Stimulated activated naive B cell treated with anti-CD40 and anti-IgM and Interleukin-4, amounts not matched to agents 10 μg/mL and 1 μg/mL and 100 μg/mL, for 72 hours (primary cell): ENCODE measurements at regions not wholly inside any gene's neighbourhood (a gene's known extent, or its start where the extent isn't known, plus 50 kb on each side); places are given as distances from the start of the nearest gene placed in this dataset.
A peak's percentile ranks its signal among the peaks of the same experiment; 100 is the strongest.

Source experiments
- ATAC-seq, 2 donors: fragments of 150-1000 bp; cut with Tn5 transposase; replicated peaks; 2 replicates each; pipeline ENCODE4 v1.10.0; 2021; ENCODE audit warnings: moderate library complexity in 1 of 2
- DNase-seq: peaks from one replicate; pipeline ENCODE4 v3.0.0; 2021
- H3K27ac Mint-ChIP-seq: one replicate; pipeline ENCODE4 v1.8.0; 2022; ENCODE audit warnings: mild to moderate bottlenecking, mixed read lengths
- H3K27me3 Mint-ChIP-seq, 2 donors: one replicate each; pipeline ENCODE4 v1.8.0; 2022; ENCODE audit warnings: mixed read lengths in 2 of 2
- H3K36me3 Mint-ChIP-seq, 2 donors: one replicate each; pipeline ENCODE4 v1.8.0; 2022; ENCODE audit warnings: mixed read lengths in 2 of 2, mild to moderate bottlenecking in 1 of 2
- H3K4me1 Mint-ChIP-seq, 2 donors: one replicate each; pipeline ENCODE4 v1.8.0; 2022; ENCODE audit warnings: mixed read lengths in 2 of 2, mild to moderate bottlenecking in 1 of 2
- H3K4me3 Mint-ChIP-seq, 2 donors: one replicate each; pipeline ENCODE4 v1.8.0; 2022; ENCODE audit warnings: mild to moderate bottlenecking in 2 of 2, mixed read lengths in 2 of 2, moderate library complexity in 1 of 2
- H3K9me3 Mint-ChIP-seq, 2 donors: one replicate each; pipeline ENCODE4 v1.8.0; 2022; ENCODE audit warnings: mixed read lengths in 2 of 2, mild to moderate bottlenecking in 1 of 2

DNA sequence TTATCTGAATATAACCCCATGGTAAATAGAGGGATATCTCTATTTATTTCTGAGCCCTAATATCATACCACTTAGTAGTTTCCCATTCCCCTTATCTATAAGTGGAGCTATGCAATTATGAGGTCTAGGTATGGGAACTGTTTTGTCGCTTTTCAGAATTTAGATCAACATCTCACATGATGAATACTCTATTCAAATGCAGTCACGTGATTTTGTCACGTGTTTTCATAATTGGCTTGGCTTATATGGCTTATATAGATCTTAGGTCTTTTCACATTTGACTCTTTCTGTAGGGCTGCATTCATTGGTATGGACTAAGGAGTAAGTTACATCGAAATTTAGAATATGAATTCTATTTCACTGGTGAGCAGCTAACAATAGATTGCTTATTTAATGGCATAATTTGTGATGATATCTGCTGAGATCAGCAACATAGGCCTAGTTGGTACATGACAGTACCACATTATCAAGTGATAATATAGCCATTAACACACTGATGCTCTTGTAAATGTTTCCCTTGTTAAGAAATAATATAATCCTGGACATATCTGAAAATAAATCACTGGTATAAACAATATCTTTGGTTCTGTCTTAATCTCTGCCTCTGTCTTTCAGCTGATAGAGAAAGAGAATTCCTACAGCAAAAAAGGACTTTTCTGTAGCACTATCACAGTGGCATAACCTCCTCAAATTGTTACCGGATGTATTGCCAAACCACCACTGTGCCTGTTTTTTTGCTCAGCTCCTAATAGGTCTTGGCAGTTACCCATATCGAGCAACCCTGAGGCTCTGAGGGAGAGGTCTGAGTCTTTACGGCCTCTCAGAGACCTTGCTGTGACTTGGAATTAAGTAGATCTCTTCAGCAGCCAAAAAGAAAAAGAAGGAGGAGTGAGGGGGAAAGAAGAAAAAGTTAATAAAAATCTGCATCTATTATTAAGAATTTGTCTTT, 357.1 kb downstream of the ZPLD1 start:
- ATAC-seq = no peak
- DNase-seq = no peak
- no peaks in the 10 kb centered on the region for H3K27me3 Mint-ChIP-seq

GRCh38 chr3:102796804-102797203, 362.0 kb downstream of the ZPLD1 start:
- ATAC-seq (no peak), DNase-seq (no peak)
- H3K27ac Mint-ChIP-seq = no peak overlapping the region
- no peaks in the 10 kb centered on the region for H3K36me3 Mint-ChIP-seq
- H3K9me3 Mint-ChIP-seq = no peaks in the 10 kb centered on the region
- no peaks in the 10 kb centered on the region for H3K27me3 Mint-ChIP-seq
- no peaks in the 10 kb centered on the region for H3K4me1 Mint-ChIP-seq
- H3K4me3 Mint-ChIP-seq = no peak overlapping the region

More for the DNA sequence above, 357.1 kb downstream of the ZPLD1 start:
- Mint-ChIP-seq H3K36me3 (no peaks in the 10 kb centered on the region), H3K4me1 (no peaks in the 10 kb centered on the region), H3K27ac (no peak overlapping the region), H3K4me3 (no peak overlapping the region), H3K9me3 (no peaks in the 10 kb centered on the region)

DNA sequence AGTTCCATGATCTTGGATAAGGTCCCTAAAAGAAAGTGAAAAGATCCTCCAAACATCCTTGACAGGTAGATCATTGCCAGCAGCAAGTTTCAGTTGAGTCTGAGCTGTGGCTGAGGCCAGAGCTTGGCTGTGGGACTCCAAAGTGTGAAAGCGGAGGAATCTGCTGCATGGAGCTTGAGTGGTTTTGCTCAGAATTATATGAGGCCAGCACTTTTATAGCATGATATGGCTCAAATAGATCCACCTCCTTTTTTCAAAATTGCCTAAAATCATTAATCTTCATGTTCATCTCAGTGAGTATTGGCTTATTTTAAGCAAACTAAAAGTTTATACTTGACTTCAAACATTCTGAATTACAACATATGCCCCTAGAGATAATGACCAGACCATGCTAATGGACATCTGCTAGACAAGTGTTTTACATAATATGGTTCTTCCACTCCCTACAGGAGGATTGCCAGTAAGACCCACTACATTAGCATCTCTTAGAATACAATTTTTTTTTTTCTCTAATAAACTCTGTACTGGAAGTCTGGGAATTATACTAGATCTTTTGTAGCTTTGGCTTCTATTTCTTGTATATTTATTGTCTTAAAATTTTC, 368.1 kb downstream of the ZPLD1 start:
- H3K9me3 Mint-ChIP-seq = no peaks in the 10 kb centered on the region
- H3K4me3 Mint-ChIP-seq = no peak overlapping the region
- no peak overlapping the region for H3K27ac Mint-ChIP-seq
- no peaks in the 10 kb centered on the region for H3K36me3 Mint-ChIP-seq
- no peaks in the 10 kb centered on the region for H3K27me3 Mint-ChIP-seq
- ATAC-seq (no peak), DNase-seq (no peak)
- H3K4me1 Mint-ChIP-seq = no peaks in the 10 kb centered on the region

GRCh38 chr3:102810937-102811336, 376.1 kb downstream of the ZPLD1 start:
- ATAC-seq = no peak
- Mint-ChIP-seq H3K27ac (no peak overlapping the region), H3K9me3 (no peaks in the 10 kb centered on the region), H3K27me3 (no peaks in the 10 kb centered on the region), H3K4me1 (no peaks in the 10 kb centered on the region), H3K36me3 (no peaks in the 10 kb centered on the region), H3K4me3 (no peak overlapping the region)
- DNase-seq = no peak

GRCh38 chr3:102826636-102827035, 391.8 kb downstream of the ZPLD1 start:
- no peaks in the 10 kb centered on the region for H3K36me3 Mint-ChIP-seq
- no peaks in the 10 kb centered on the region for H3K27me3 Mint-ChIP-seq
- H3K9me3 Mint-ChIP-seq = peaks cover 0 to 2% of the 10 kb centered on the region in 2 donors
- no peak overlapping the region for H3K27ac Mint-ChIP-seq
- ATAC-seq (no peak), DNase-seq (no peak)
- no peak overlapping the region for H3K4me3 Mint-ChIP-seq
- H3K4me1 Mint-ChIP-seq = no peaks in the 10 kb centered on the region

DNA sequence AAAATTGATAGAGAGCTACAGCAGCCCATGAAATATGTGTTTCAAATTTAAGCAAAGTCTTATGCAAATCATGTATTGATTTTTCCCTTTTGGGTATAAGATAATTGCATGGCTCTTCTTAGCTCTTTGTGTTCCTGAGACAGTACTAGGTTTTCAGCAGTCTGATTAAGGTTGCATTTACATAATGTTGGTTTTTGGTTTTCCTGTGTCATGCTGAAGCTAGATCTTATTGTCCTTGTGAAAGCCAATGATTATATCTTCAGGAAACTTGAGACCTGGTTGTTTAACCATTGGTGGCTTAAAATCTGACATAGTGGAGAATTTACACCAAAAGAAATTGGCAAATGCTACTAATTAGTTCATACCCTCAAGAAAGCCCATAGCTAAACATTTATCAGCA, 392.6 kb downstream of the ZPLD1 start:
- no peak overlapping the region for H3K4me3 Mint-ChIP-seq

GRCh38 chr3:102830415-102830814, 395.6 kb downstream of the ZPLD1 start:
- H3K9me3 Mint-ChIP-seq = no peaks in the 10 kb centered on the region
- H3K27ac Mint-ChIP-seq = no peak overlapping the region
- no peaks in the 10 kb centered on the region for H3K36me3 Mint-ChIP-seq
- H3K4me3 Mint-ChIP-seq = no peak overlapping the region
- no peaks in the 10 kb centered on the region for H3K27me3 Mint-ChIP-seq
- no peak for DNase-seq
- ATAC-seq = peak in 1 of 2 donors; percentile 12
- H3K4me1 Mint-ChIP-seq = no peaks in the 10 kb centered on the region

More for the DNA sequence above, 392.6 kb downstream of the ZPLD1 start:
- no peaks in the 10 kb centered on the region for H3K4me1 Mint-ChIP-seq
- H3K27me3 Mint-ChIP-seq = no peaks in the 10 kb centered on the region
- no peak overlapping the region for H3K27ac Mint-ChIP-seq
- no peaks in the 10 kb centered on the region for H3K36me3 Mint-ChIP-seq
- no peak for ATAC-seq
- no peak for DNase-seq
- peaks cover 0 to 2% of the 10 kb centered on the region in 2 donors for H3K9me3 Mint-ChIP-seq

DNA sequence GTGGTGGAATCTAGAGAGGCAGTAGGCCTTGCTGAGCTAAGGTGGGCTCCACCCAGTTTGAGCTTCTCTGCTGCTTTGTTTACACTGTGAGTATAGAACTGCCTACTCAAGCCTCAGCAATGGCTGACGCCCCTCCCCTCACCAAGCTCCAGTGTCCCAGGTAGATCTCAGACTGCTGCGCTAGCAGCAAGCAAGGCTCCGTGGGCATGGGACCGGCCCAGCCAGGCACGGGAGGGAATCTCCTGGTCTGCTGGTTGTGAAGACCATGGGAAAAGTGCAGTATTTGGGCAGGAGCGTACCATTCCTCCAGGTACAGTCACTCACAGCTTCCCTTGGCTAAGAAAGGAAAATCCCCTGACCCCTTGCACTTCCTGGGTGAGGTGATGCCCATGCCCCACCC, 407.1 kb downstream of the ZPLD1 start:
- DNase-seq (no peak), ATAC-seq (no peak)
- Mint-ChIP-seq H3K4me3 (no peak overlapping the region), H3K27ac (no peak overlapping the region), H3K4me1 (no peaks in the 10 kb centered on the region), H3K9me3 (peaks cover 0 to 14% of the 10 kb centered on the region in 2 donors), H3K36me3 (no peaks in the 10 kb centered on the region), H3K27me3 (no peaks in the 10 kb centered on the region)

DNA sequence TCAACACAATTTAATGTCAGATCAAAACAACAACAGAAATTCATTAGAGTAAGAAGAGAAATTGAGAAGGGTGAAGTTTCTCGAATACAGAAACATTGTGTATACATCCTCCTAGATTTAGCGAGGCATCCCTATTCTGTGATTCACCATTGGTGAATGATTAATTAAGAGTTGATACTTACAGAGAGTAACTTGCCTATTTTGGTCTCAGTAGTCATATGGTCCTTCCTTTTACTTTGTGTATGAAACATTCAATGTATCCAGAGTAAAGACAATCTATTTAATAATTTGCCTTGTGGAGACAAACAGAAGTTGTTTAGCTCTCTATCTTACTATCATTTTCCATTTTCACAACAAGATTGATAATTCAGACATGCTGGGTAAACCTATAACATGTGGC, 432.0 kb downstream of the ZPLD1 start:
- Mint-ChIP-seq H3K36me3 (no peaks in the 10 kb centered on the region), H3K9me3 (peaks cover 0 to 1% of the 10 kb centered on the region in 2 donors), H3K27me3 (no peaks in the 10 kb centered on the region)

GRCh38 chr3:102883515-102883914, 448.7 kb downstream of the ZPLD1 start:
- Mint-ChIP-seq H3K27me3 (no peaks in the 10 kb centered on the region), H3K4me1 (no peaks in the 10 kb centered on the region), H3K36me3 (no peaks in the 10 kb centered on the region), H3K27ac (no peak overlapping the region), H3K4me3 (no peak overlapping the region), H3K9me3 (no peaks in the 10 kb centered on the region)
- DNase-seq (no peak), ATAC-seq (no peak)

More for the DNA sequence above, 432.0 kb downstream of the ZPLD1 start:
- Mint-ChIP-seq H3K4me3 (no peak overlapping the region), H3K27ac (no peak overlapping the region), H3K4me1 (no peaks in the 10 kb centered on the region)
- DNase-seq = no peak
- ATAC-seq = no peak

DNA sequence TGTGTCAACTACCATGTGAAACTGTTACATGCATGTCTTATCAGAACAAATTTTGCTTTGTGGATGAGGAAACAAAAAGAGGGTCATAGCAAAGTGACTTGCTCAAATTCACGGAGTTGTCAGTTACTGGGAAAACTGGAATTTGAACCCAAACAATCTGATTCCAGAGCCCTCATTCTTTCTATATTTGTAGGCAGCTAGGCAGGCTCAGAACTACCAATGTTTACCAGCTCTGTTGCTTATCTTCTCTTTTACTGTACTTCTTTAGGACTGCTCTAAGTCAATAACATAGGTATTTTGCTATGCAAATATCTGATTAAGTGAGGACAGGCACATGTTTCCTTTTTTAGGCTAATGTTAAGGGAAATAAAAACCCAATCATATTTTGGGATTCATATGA, 450.5 kb downstream of the ZPLD1 start:
- no peaks in the 10 kb centered on the region for H3K27me3 Mint-ChIP-seq
- H3K4me1 Mint-ChIP-seq = no peaks in the 10 kb centered on the region
- no peaks in the 10 kb centered on the region for H3K9me3 Mint-ChIP-seq
- H3K27ac Mint-ChIP-seq = no peak overlapping the region
- H3K36me3 Mint-ChIP-seq = no peaks in the 10 kb centered on the region
- no peak for DNase-seq
- no peak overlapping the region for H3K4me3 Mint-ChIP-seq
- ATAC-seq = no peak

GRCh38 chr3:102887431-102887830, 452.6 kb downstream of the ZPLD1 start:
- no peak overlapping the region for H3K4me3 Mint-ChIP-seq
- ATAC-seq (no peak), DNase-seq (no peak)
- no peaks in the 10 kb centered on the region for H3K27me3 Mint-ChIP-seq
- H3K9me3 Mint-ChIP-seq = no peaks in the 10 kb centered on the region
- H3K27ac Mint-ChIP-seq = no peak overlapping the region
- H3K4me1 Mint-ChIP-seq = no peaks in the 10 kb centered on the region
- H3K36me3 Mint-ChIP-seq = no peaks in the 10 kb centered on the region

GRCh38 chr3:102896851-102897621, 462.2 kb downstream of the ZPLD1 start:
- no peaks in the 10 kb centered on the region for H3K4me1 Mint-ChIP-seq
- no peak overlapping the region for H3K4me3 Mint-ChIP-seq
- no peaks in the 10 kb centered on the region for H3K36me3 Mint-ChIP-seq
- no peak for ATAC-seq
- no peaks in the 10 kb centered on the region for H3K9me3 Mint-ChIP-seq
- H3K27me3 Mint-ChIP-seq = no peaks in the 10 kb centered on the region
- no peak for DNase-seq
- H3K27ac Mint-ChIP-seq = no peak overlapping the region

DNA sequence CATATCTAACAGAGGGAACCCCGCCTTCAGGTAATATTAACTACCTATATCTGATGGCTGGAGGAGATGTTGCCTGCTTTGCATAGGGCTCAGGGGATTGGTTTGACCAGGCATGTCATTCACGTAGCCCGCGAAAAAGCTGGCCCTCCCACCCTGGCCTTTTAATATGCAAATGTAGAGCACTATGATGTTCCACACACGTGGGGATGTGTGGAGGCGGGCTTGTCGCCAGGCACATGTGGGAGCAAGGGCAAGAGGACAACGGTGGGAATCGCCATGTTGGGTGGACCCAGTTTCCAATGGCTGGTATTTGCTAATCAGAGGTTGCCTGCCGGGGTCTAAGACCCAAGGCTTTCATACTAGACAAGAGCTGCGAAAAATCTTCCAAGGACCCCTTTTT, 469.8 kb downstream of the ZPLD1 start:
- Mint-ChIP-seq H3K4me1 (no peaks in the 10 kb centered on the region), H3K27ac (no peak overlapping the region), H3K9me3 (peaks cover 3 to 5% of the 10 kb centered on the region in 2 donors), H3K4me3 (no peak overlapping the region), H3K36me3 (no peaks in the 10 kb centered on the region), H3K27me3 (no peaks in the 10 kb centered on the region)
- DNase-seq (no peak), ATAC-seq (no peak)
